Astrocyte (in vitro differentiated cells and primary cell): ENCODE measurements at regions not wholly inside any gene's neighbourhood (a gene's known extent, or its start where the extent isn't known, plus 50 kb on each side); places are given as distances from the start of the nearest gene placed in this dataset.

Experiments
- DNase-seq: peaks from one replicate; pipeline ENCODE4 v3.0.0-alpha.2; 2010; ENCODE audit warnings: low read depth
- FAIRE-seq: peaks from 2 replicates; lab custom pipeline; 2011; peaks lifted over from hg19 to GRCh38; lab: Jason Lieb, UNC
- H2AFZ ChIP-seq: 2 replicates; pipeline ENCODE4 v1.6.0; 2012; ENCODE audit warnings: low read depth, low read length, inconsistent platforms
- H3K27ac ChIP-seq: 2 replicates; pipeline ENCODE4 v1.5.1; 2011; ENCODE audit warnings: low read depth, low read length, inconsistent platforms
- H3K27me3 ChIP-seq: 2 replicates; pipeline ENCODE4 v1.6.0; 2011; ENCODE audit warnings: low read length, inconsistent platforms; ENCODE audit not compliant: insufficient read depth
- H3K36me3 ChIP-seq: 2 replicates; pipeline ENCODE4 v1.5.1; 2011; ENCODE audit warnings: low read length, inconsistent platforms; ENCODE audit not compliant: insufficient read depth
- H3K4me1 ChIP-seq: 2 replicates; pipeline ENCODE4 v1.5.1; 2011; ENCODE audit warnings: low read length, inconsistent platforms; ENCODE audit not compliant: insufficient read depth
- H3K4me2 ChIP-seq: 2 replicates; pipeline ENCODE4 v1.6.0; 2012; ENCODE audit warnings: low read length, inconsistent platforms
- H3K4me3 ChIP-seq: 2 replicates; pipeline ENCODE4 v1.5.1; 2011; ENCODE audit warnings: low read depth, mild to moderate bottlenecking, low read length, inconsistent platforms; ENCODE audit not compliant: insufficient read depth
- H3K79me2 ChIP-seq: 2 replicates; pipeline ENCODE4 v1.6.0; 2012; ENCODE audit warnings: mild to moderate bottlenecking, low read length, inconsistent platforms; ENCODE audit not compliant: insufficient read depth
- H3K9ac ChIP-seq: 2 replicates; pipeline ENCODE4 v1.6.0; 2012; ENCODE audit warnings: mild to moderate bottlenecking, low read length, inconsistent platforms
- H3K9me3 ChIP-seq: 2 replicates; pipeline ENCODE4 v1.5.1; 2012; ENCODE audit warnings: low read depth, mild to moderate bottlenecking, low read length, inconsistent platforms; ENCODE audit not compliant: insufficient read depth
- H4K20me1 ChIP-seq: 2 replicates; pipeline ENCODE4 v1.6.0; 2012; ENCODE audit warnings: low read length, inconsistent platforms; ENCODE audit not compliant: insufficient read depth
- H3K27ac Mint-ChIP-seq: one replicate; pipeline ENCODE4 v1.8.0; 2021; ENCODE audit warnings: mild to moderate bottlenecking, mixed read lengths; ENCODE audit not compliant: unreplicated experiment
- H3K27me3 Mint-ChIP-seq: one replicate; pipeline ENCODE4 v1.8.0; 2021; ENCODE audit warnings: low read depth, mixed read lengths; ENCODE audit not compliant: unreplicated experiment
- H3K36me3 Mint-ChIP-seq: one replicate; pipeline ENCODE4 v1.8.0; 2021; ENCODE audit warnings: low read depth, mixed read lengths; ENCODE audit not compliant: unreplicated experiment
- H3K4me1 Mint-ChIP-seq: one replicate; pipeline ENCODE4 v1.8.0; 2021; ENCODE audit warnings: low read depth, mixed read lengths; ENCODE audit not compliant: unreplicated experiment
- H3K4me3 Mint-ChIP-seq: one replicate; pipeline ENCODE4 v1.8.0; 2021; ENCODE audit warnings: mild to moderate bottlenecking, moderate library complexity, mixed read lengths; ENCODE audit not compliant: unreplicated experiment
- H3K9me3 Mint-ChIP-seq: one replicate; pipeline ENCODE4 v1.8.0; 2021; ENCODE audit warnings: mild to moderate bottlenecking, mixed read lengths; ENCODE audit not compliant: unreplicated experiment
- EZH2 ChIP-seq: IDR thresholded peaks from 2 replicates; pipeline ENCODE4 v1.6.1; 2012; ENCODE audit warnings: mild to moderate bottlenecking, low read length, inconsistent platforms; ENCODE audit not compliant: insufficient read depth
- TF ChIP-seq, protein P1 (sequence below): IDR thresholded peaks from 2 replicates; pipeline ENCODE4 v1.5.1; 2011; ENCODE audit warnings: low read depth, mild to moderate bottlenecking, inconsistent platforms, low read length, moderate library complexity; ENCODE audit not compliant: insufficient read depth

DNA sequence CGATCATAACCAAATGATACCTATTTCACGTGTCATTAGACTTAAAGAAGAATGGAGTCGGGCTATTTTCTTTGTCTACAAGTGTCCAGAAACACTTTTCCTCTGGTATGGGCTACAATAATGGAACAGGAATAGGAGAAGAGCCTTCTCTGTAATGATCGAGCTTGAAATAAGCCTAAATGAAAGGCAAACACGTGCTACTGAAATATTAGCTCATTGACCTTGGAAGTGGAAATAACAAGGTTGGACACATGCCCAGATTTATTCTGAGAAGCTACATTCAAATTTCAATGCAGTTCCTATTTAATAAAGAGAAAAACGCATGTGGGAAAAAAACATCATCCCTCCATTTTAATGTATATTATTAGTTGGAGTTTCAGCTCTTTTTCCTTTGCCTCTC, 254.7 kb upstream of the PTER start:
- Mint-ChIP-seq H3K27me3 (no peaks in the 10 kb centered on the region), H3K9me3 (no peaks in the 10 kb centered on the region), H3K27ac (no peak overlapping the region), H3K4me1 (peaks cover 11% of the 10 kb centered on the region), H3K36me3 (no peaks in the 10 kb centered on the region), H3K4me3 (no peak overlapping the region)
- H2AFZ ChIP-seq, result no peak overlapping the region
- DNase-seq, result no peak
- no peak for FAIRE-seq
- no peaks in the 10 kb centered on the region for H3K27me3 ChIP-seq
- no peaks in the 10 kb centered on the region for H3K36me3 ChIP-seq
- H3K9ac ChIP-seq, result no peak overlapping the region
- H3K9me3 ChIP-seq, result peaks cover 7% of the 10 kb centered on the region
- no peak overlapping the region for H3K4me2 ChIP-seq
- H3K27ac ChIP-seq, result no peak overlapping the region
- no peaks in the 10 kb centered on the region for H4K20me1 ChIP-seq
- H3K4me3 ChIP-seq, result no peak overlapping the region
- no peaks in the 10 kb centered on the region for H3K79me2 ChIP-seq
- TF ChIP-seq EZH2, result no peak
- TF ChIP-seq, protein P1, sequence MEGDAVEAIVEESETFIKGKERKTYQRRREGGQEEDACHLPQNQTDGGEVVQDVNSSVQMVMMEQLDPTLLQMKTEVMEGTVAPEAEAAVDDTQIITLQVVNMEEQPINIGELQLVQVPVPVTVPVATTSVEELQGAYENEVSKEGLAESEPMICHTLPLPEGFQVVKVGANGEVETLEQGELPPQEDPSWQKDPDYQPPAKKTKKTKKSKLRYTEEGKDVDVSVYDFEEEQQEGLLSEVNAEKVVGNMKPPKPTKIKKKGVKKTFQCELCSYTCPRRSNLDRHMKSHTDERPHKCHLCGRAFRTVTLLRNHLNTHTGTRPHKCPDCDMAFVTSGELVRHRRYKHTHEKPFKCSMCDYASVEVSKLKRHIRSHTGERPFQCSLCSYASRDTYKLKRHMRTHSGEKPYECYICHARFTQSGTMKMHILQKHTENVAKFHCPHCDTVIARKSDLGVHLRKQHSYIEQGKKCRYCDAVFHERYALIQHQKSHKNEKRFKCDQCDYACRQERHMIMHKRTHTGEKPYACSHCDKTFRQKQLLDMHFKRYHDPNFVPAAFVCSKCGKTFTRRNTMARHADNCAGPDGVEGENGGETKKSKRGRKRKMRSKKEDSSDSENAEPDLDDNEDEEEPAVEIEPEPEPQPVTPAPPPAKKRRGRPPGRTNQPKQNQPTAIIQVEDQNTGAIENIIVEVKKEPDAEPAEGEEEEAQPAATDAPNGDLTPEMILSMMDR, result no peak
- H3K4me1 ChIP-seq, result no peaks in the 10 kb centered on the region

DNA sequence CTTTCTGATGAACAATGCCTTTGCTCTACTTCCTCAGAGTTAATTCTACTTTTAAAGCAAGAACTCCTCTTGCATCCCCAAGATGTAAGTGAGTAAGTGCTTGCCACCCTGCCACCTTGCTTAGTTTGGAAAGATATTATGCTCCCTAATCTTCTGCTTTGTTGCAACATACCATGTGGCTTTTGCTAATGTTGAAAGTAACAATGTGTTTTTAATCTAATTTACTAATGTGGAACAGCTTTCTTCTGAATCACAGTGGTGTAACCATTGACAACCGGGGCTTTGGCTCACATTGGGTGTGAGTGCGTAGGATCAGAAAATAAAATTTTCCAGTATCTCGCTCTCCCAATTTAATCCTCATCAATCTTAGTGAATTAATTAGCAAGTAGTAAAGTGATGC, 254.1 kb upstream of the PTER start:
- Histone ChIP-seq H3K27me3 (no peaks in the 10 kb centered on the region), H3K27ac (no peak overlapping the region), H3K4me1 (no peaks in the 10 kb centered on the region), H2AFZ (no peak overlapping the region), H3K4me2 (no peak overlapping the region), H3K9me3 (peaks cover 7% of the 10 kb centered on the region), H3K9ac (no peak overlapping the region), H4K20me1 (no peaks in the 10 kb centered on the region), H3K79me2 (no peaks in the 10 kb centered on the region), H3K4me3 (no peak overlapping the region), H3K36me3 (no peaks in the 10 kb centered on the region)
- no peaks in the 10 kb centered on the region for H3K27me3 Mint-ChIP-seq
- no peaks in the 10 kb centered on the region for H3K36me3 Mint-ChIP-seq
- H3K4me3 Mint-ChIP-seq, result no peak overlapping the region
- FAIRE-seq (no peak), DNase-seq (no peak)
- H3K9me3 Mint-ChIP-seq, result no peaks in the 10 kb centered on the region
- H3K4me1 Mint-ChIP-seq, result peaks cover 11% of the 10 kb centered on the region
- H3K27ac Mint-ChIP-seq, result no peak overlapping the region
- no peak for TF ChIP-seq EZH2
- TF ChIP-seq, protein P1, result no peak

DNA sequence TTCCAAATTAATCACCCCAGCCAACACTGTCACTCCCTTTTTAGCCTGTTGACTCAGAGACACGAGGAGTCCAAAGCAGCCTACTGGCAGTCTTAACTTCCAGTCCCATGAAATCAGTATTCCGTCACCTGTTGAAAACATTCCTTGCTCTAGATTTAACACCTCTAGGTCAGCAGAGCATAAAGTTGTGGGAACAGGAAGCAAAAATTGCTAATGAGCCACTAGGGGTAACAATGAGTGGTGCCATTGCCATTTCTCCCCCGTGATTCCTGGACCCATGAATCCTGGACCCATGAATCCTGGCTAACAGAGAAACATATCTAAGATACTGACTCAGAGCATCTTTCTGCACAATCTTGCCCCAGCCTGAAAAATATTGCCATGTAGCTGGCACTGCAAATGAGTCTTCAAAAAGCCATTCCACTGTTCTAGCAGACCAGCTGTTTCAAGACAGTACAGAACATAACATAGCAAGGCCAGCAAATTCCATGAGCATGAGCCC, 252.7 kb upstream of the PTER start:
- Histone ChIP-seq H4K20me1 (no peaks in the 10 kb centered on the region), H2AFZ (no peak overlapping the region), H3K36me3 (no peaks in the 10 kb centered on the region), H3K27ac (no peak overlapping the region), H3K79me2 (no peaks in the 10 kb centered on the region), H3K4me1 (no peaks in the 10 kb centered on the region), H3K9me3 (peaks cover 8% of the 10 kb centered on the region), H3K4me3 (no peak overlapping the region), H3K4me2 (no peak overlapping the region), H3K9ac (no peak overlapping the region), H3K27me3 (no peaks in the 10 kb centered on the region)
- Mint-ChIP-seq H3K4me3 (no peak overlapping the region), H3K9me3 (no peaks in the 10 kb centered on the region), H3K36me3 (no peaks in the 10 kb centered on the region), H3K4me1 (peaks cover 11% of the 10 kb centered on the region), H3K27me3 (no peaks in the 10 kb centered on the region), H3K27ac (peak overlapping the region; percentile 67)
- TF ChIP-seq EZH2, result no peak
- TF ChIP-seq, protein P1, result no peak
- DNase-seq, result no peak
- no peak for FAIRE-seq
